ENCODE measurements at regions not wholly inside any gene's neighbourhood (a gene's known extent, or its start where the extent isn't known, plus 50 kb on each side); places are given as distances from the start of the nearest gene placed in this dataset.

DNA sequence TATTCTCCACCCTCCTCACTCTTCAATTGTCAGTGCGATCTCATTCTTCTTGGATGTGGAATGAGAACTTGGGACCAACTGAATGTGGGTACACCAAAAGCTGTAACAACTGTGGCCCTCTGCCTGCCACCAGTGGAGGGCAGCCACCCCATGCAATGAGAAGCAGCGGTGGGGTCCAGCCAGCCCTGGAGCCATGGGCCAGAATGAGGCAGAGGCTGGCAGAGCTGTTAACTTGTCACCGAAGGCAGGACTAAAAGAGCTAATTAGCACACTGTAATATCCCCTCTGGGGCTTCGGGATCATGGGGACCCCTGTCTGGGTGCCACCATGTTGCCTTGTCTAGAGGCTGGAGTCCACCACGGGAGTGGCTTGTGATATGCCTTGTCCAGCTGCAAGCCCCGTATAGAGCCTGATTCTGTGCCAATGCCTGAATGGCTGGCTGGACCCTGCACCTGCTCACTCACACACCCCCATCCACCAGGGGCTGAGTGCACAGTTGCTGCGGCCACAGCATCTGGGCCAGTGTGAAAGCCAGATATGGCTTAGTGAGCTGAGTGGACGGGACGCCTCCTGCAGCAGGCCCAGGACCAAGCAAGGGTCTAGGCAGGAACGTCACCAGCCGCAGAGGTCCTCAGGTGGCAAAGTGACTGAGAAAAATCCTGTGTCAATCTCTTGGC lies 680.5 kb downstream of the DSC3 start:
- no peak for DNase-seq (ENCODE audit: insufficient read length, low spot score)
- FAIRE-seq: no peak
- TF ChIP-seq, protein P1, sequence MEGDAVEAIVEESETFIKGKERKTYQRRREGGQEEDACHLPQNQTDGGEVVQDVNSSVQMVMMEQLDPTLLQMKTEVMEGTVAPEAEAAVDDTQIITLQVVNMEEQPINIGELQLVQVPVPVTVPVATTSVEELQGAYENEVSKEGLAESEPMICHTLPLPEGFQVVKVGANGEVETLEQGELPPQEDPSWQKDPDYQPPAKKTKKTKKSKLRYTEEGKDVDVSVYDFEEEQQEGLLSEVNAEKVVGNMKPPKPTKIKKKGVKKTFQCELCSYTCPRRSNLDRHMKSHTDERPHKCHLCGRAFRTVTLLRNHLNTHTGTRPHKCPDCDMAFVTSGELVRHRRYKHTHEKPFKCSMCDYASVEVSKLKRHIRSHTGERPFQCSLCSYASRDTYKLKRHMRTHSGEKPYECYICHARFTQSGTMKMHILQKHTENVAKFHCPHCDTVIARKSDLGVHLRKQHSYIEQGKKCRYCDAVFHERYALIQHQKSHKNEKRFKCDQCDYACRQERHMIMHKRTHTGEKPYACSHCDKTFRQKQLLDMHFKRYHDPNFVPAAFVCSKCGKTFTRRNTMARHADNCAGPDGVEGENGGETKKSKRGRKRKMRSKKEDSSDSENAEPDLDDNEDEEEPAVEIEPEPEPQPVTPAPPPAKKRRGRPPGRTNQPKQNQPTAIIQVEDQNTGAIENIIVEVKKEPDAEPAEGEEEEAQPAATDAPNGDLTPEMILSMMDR (IDR thresholded peaks at IDR 0.05; ENCODE audit: insufficient read depth, missing control alignments): no peak

GRCh38 chr18:30359521-30359920 lies 683.0 kb downstream of the DSC3 start:
- no peak for FAIRE-seq
- TF ChIP-seq, protein P1 (IDR thresholded peaks at IDR 0.05; ENCODE audit: insufficient read depth, missing control alignments): no peak
- DNase-seq (ENCODE audit: insufficient read length, low spot score): no peak

DNA sequence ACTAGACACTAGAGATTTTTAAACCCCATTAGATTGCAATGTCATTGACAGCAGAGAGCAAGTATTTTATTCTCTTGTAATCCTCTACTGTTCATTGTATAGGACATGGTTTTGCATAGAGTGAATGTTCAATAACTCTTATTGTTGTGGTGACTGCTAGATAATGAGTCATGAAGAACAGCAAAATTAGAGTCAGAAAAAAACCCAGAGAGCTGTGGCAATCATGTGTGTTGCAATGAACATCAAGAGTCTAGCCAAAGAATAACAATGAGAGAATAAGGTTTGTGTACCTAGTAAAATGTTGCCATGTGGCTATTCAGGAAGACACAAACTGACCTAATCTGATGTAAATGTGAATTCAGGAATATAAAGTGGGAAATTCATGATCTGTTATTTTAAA lies 684.0 kb downstream of the DSC3 start:
- TF ChIP-seq, protein P1 (IDR thresholded peaks at IDR 0.05; ENCODE audit: insufficient read depth, missing control alignments): no peak
- peak; percentile 81 for FAIRE-seq
- DNase-seq (ENCODE audit: insufficient read length, low spot score): no peak

DNA sequence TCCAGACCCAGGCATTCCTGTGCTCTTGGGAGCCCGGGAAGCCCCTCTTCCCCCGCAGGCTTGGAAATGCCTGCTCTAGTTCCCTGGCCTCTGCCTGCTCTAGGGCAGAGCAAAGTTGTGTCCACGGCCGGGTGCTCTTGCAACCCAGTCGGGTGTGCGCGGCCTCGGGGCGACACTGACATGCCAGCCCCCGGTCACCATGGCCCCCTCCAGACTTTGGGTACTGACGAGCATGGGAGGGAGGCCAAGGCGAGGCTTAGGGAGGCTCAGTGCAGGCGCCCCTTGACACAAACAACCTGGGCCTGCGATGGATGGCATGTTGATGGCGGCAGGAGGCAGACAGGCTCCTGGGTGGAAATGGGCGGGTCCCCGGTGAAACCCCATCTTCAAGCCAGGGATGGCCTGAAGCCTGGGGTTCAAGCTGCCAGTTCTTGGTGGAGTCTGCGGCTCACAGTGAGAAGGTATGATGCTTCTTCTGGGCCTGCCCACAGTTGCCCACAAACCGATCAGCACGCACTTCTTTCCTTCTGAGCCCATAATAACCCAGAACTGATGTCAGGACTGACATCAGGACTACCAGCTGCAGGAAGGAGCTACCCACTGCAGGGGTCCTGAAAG lies 689.9 kb downstream of the DSC3 start:
- DNase-seq (ENCODE audit: insufficient read length, low spot score): no peak
- TF ChIP-seq, protein P1 (IDR thresholded peaks at IDR 0.05; ENCODE audit: insufficient read depth, missing control alignments): no peak
- FAIRE-seq: no peak

- DNase-seq (ENCODE audit: insufficient read length, low spot score) (no peak), FAIRE-seq (no peak)
- TF ChIP-seq, protein P1 (IDR thresholded peaks at IDR 0.05; ENCODE audit: insufficient read depth, missing control alignments): no peak
These were observed 692.3 kb downstream of the DSC3 start for GRCh38 chr18:30350263-30350662.

DNA sequence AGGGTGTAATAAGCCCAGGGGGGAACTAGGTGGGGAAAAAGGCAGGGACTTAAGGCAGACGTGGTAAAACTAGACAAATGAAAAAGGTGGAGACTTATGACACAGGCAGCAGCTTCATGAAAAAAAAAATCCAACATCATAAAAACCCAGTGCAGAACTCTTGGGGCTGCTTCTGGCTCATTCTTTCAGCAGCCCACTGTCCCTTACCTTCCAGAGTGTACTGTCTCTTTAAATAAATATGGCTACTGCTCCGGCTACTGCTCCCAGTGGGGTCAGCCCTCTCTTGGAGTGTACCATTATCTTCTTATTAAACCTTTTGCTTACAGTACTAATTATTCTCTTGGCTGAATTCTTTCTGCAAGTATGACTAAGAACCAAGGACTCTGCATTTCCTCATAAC lies 699.5 kb downstream of the DSC3 start:
- FAIRE-seq (no peak), DNase-seq (ENCODE audit: insufficient read length, low spot score) (no peak)
- TF ChIP-seq, protein P1 (IDR thresholded peaks at IDR 0.05; ENCODE audit: insufficient read depth, missing control alignments): no peak

- TF ChIP-seq, protein P1 (IDR thresholded peaks at IDR 0.05; ENCODE audit: insufficient read depth, missing control alignments): no peak
- no peak for FAIRE-seq
These were observed 699.9 kb downstream of the DSC3 start for GRCh38 chr18:30342675-30343074.

More at GRCh38 chr18:30342675-30343074, 699.9 kb downstream of the DSC3 start:
- DNase-seq (ENCODE audit: insufficient read length, low spot score): no peak

Data from D721Med (cell line).